Body of pancreas (tissue), 4 donors: ENCODE measurements at regions not wholly inside any gene's neighbourhood (a gene's known extent, or its start where the extent isn't known, plus 50 kb on each side); places are given as distances from the start of the nearest gene placed in this dataset.

Experiments used
- ATAC-seq: fragments of 150-250 bp; one replicate; pipeline ENCODE4 v1.9.1; 2016
- DNase-seq, 4 donors: peaks; one replicate each; pipeline ENCODE4 v3.0.0-alpha.2; 2019
- H3K27ac ChIP-seq, 4 donors: fragments of 200-600 bp; sonication (generic); 1 replicate in 3 of 4; 2 replicates in 1 of 4; pipeline versions ENCODE4 v1.5.1 to v1.6.1; 2016 to 2019; ENCODE audit warnings: mild to moderate bottlenecking in 1 of 4, mixed read lengths in 1 of 4, moderate library complexity in 1 of 4
- H3K27me3 ChIP-seq, 2 donors: fragments of 200-600 bp; sonication (generic); one replicate each; pipeline ENCODE4 v1.6.0; 2016; ENCODE audit warnings: mild to moderate bottlenecking in 1 of 2
- H3K36me3 ChIP-seq, 2 donors: fragments of 200-600 bp; sonication (generic); replicated peaks in 1 of 2; 2 replicates each; pipeline ENCODE4 v1.5.1; 2016; ENCODE audit warnings: low read depth in 2 of 2; ENCODE audit not compliant: insufficient read depth in 1 of 2
- H3K4me1 ChIP-seq: fragments of 200-600 bp; sonication (generic); one replicate; pipeline ENCODE4 v1.6.0; 2016
- H3K4me3 ChIP-seq, 2 donors: fragments of 200-600 bp; sonication (generic); 1 replicate in 1 of 2; 2 replicates in 1 of 2; pipeline ENCODE4 v1.5.1; 2016 to 2019
- H3K9me3 ChIP-seq, 3 donors: fragments of 200-600 bp; sonication (generic); 1 replicate in 2 of 3; 2 replicates in 1 of 3; pipeline ENCODE4 v1.5.1; 2016
- CTCF ChIP-seq, 7 experiments: fragments of 450-650 bp in 4 of 7; fragments of 200-600 bp in 3 of 7; sonication (generic) in 3 of 7; IDR thresholded peaks; one replicate each; pipeline ENCODE4 v1.5.1; 2016 to 2019; ENCODE audit warnings: antibody characterized with exemption in 7 of 7
- POLR2A ChIP-seq, 3 donors: fragments of 450-650 bp; IDR thresholded peaks; one replicate each; pipeline ENCODE4 v1.6.1; 2016; ENCODE audit warnings: antibody characterized with exemption in 3 of 3, mild to moderate bottlenecking in 2 of 3
- WGBS, 2 donors: methylation state at CpG; one replicate each; pipeline ENCODE4 v1.1.5; 2017; 5-methylcytosine and 5-hydroxymethylcytosine counted together
- intact Hi-C: fragments of 100-400 bp; cut with DNase I; formaldehyde crosslinking; loops from one replicate; pipeline ENCODE4 v1.15.1; 2023

GRCh38 chr11:29352273-29352795, 664.5 kb downstream of the KCNA4 start:
- 47 to 63% methylated on average over 3 of the region's 3 CpGs for WGBS, 2 donors
- intact Hi-C loops = no loop called here

GRCh38 chr11:29351301-29351873, 665.4 kb downstream of the KCNA4 start:
- TF ChIP-seq CTCF (IDR thresholded peaks at IDR 0.05) (no peak), POLR2A (IDR thresholded peaks at IDR 0.05) (no peak)
- intact Hi-C loops = no loop called here
- Histone ChIP-seq H3K27ac (no peak overlapping the region), H3K36me3 (no peaks in the 10 kb centered on the region), H3K27me3 (no peaks in the 10 kb centered on the region), H3K4me3 (no peak overlapping the region), H3K9me3 (no peaks in the 10 kb centered on the region), H3K4me1 (no peaks in the 10 kb centered on the region)
- DNase-seq (no peak), ATAC-seq (no peak)
- WGBS, 2 donors = 22 to 52% methylated on average over 1 of the region's 1 CpG

More at GRCh38 chr11:29352273-29352795, 664.5 kb downstream of the KCNA4 start:
- H3K4me1 ChIP-seq = no peaks in the 10 kb centered on the region
- ATAC-seq = no peak
- DNase-seq = no peak
- H3K9me3 ChIP-seq = no peaks in the 10 kb centered on the region
- no peaks in the 10 kb centered on the region for H3K36me3 ChIP-seq
- H3K4me3 ChIP-seq = no peak overlapping the region
- TF ChIP-seq CTCF (IDR thresholded peaks at IDR 0.05) (no peak), POLR2A (IDR thresholded peaks at IDR 0.05) (no peak)
- no peak overlapping the region for H3K27ac ChIP-seq
- H3K27me3 ChIP-seq = no peaks in the 10 kb centered on the region

- 18 to 19% methylated on average over 8 of the region's 8 CpGs for WGBS, 2 donors
- Histone ChIP-seq H3K9me3 (no peaks in the 10 kb centered on the region), H3K4me3 (no peak overlapping the region), H3K27ac (no peak overlapping the region), H3K27me3 (no peaks in the 10 kb centered on the region), H3K36me3 (no peaks in the 10 kb centered on the region), H3K4me1 (no peaks in the 10 kb centered on the region)
- DNase-seq (peak; percentile 56 to 75 (median 63)), ATAC-seq (peak; percentile 81)
- intact Hi-C loops = no loop called here
- TF ChIP-seq POLR2A (IDR thresholded peaks at IDR 0.05) (no peak), CTCF (IDR thresholded peaks at IDR 0.05) (peak; percentile 63 to 95 (median 68))
Observed at GRCh38 chr11:29343465-29344333, 673.1 kb downstream of the KCNA4 start.

GRCh38 chr11:29336727-29337575, 679.9 kb downstream of the KCNA4 start:
- Histone ChIP-seq H3K4me3 (no peak overlapping the region), H3K27ac (no peak overlapping the region), H3K27me3 (no peaks in the 10 kb centered on the region), H3K36me3 (no peaks in the 10 kb centered on the region), H3K4me1 (peaks cover 10% of the 10 kb centered on the region), H3K9me3 (no peaks in the 10 kb centered on the region)
- 35 to 46% methylated on average over 8 of the region's 8 CpGs for WGBS, 2 donors
- ATAC-seq (no peak), DNase-seq (no peak)
- no peak for TF ChIP-seq CTCF (IDR thresholded peaks at IDR 0.05)
- no peak for TF ChIP-seq POLR2A (IDR thresholded peaks at IDR 0.05)
- intact Hi-C loops = no loop called here
